Stimulated activated CD8-positive, alpha-beta memory T cell treated with anti-CD3 and anti-CD28 coated beads, Interleukin-7, amount 100 ng/mL, for 48 hours (primary cell): ENCODE measurements at regions not wholly inside any gene's neighbourhood (a gene's known extent, or its start where the extent isn't known, plus 50 kb on each side); places are given as distances from the start of the nearest gene placed in this dataset.

Experiments used
- DNase-seq, 2 donors: peaks; one replicate each; pipeline ENCODE4 v3.0.0-alpha.2; 2020; ENCODE audit warnings: low read depth in 1 of 2; ENCODE audit errors: extremely low read depth in 1 of 2

DNA sequence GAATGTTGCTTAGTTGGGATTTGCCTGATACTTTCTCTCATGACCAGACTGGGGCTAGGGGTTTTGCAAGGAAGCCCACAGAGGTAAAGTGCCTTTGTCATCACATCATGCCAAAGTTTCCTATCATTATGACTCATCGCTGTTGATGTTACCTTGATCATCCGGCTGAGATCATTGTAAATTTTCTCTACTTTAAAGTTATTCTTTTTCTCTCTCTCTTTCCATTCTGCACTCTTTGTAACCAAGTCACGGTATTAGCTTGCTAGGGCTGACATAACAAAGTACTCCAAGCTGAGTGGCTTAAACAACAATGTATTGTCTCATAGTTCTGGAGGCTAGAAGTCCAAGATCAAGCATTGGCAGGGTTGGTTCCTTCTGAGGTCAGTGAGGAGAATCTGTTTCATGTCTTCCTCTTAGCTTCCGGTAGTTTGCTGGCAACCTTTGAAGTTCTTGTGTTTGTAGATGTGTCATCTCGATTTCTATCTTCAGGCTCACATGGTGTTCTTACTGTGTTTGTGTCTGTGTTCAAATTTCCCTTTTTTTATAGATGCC lies 113.0 kb downstream of the DTHD1 start:
- DNase-seq: no peak

GRCh38 chr4:36399762-36400353 lies 118.4 kb downstream of the DTHD1 start:
- no peak for DNase-seq

DNA sequence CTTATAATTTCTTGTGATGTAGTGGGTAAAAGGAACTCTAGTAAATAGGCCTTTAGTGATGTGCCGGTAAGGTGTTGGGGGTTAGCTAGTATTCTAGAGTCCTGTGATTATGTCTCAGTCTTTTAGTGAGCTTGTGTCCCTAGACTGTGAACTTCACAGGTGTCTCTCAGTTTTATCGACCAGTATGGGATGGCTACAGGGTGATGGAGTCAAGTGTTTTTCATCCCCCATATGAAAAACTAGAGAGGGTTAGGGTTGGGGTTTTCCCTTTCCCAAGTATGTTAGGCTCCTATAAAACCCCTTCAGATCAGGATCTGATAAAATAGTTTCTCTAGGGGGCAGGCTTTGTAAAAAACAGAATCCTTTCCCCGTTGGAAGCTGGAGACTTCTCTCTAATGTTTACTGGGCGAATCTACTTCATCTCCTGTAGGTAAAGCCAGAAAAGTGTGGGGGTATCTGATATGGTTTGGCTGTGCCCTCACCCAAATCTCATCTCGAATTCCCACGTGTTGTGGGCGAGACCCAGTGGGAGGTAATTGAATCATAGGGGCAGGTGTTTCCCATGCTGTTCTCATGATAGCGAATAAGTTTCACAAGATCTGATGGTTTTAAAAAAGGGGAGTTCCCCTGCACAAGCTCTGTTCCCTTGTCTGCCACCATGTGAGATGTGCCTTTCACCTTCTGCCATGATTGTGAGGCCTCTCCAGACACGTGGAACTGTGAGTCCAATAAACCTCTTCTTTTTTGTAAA lies 120.8 kb downstream of the DTHD1 start:
- DNase-seq: no peak

DNA sequence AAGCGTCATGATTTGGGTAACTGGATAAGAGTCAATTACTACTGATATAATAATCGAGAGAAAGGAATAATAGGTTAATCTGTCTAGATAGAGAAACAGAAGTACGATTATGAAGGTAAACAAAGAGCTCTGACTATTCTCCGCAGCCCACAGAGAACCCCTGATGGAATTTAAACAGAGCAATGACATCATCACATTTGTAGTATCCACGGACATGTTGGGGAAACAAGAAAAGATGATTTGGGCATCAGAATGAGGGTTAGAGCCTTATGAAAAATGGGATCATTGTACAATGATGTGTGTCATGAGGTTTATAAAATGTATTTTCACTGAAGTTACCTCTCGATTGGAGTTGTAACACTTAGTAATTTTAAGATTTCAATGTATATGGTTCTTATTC lies 129.9 kb downstream of the DTHD1 start:
- no peak for DNase-seq

DNA sequence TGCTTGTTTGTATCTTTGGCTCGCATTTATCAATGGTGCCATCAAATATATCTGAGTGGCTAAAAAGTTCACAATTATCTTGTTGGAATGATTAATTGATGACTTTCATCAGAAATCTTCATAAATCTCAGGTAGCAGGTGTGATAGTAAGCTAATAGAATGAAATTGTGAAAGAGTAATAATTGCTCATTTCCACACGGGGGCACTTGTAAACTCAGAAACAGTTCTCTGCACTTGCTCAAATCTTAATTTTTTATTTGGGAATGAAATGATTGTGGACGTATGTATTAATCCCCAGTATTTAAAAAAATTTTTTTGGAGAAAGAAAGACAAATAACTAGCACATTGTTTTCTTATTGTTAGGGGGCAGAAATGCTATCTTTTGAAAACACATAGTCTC lies 132.8 kb downstream of the DTHD1 start:
- no peak for DNase-seq

DNA sequence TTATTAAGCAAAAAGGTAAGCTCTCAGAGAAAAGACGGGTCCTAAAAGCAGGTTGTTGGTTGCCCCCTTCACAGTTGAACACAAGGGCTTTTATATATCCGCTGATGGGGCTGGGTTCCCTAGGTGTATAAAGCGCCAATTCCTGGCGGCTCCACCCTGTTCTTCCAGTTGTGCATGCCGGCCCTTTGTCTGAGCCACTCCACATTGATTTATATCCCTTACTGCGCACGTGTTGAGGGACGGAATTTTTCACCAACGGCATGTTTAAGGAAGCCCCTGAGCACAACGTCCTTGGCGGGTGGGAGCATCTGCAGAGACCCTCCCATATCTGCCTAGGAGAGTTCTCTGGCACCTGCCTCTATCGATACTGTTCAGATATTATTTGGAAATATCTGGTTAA lies 135.7 kb downstream of the DTHD1 start:
- DNase-seq: no peak

DNA sequence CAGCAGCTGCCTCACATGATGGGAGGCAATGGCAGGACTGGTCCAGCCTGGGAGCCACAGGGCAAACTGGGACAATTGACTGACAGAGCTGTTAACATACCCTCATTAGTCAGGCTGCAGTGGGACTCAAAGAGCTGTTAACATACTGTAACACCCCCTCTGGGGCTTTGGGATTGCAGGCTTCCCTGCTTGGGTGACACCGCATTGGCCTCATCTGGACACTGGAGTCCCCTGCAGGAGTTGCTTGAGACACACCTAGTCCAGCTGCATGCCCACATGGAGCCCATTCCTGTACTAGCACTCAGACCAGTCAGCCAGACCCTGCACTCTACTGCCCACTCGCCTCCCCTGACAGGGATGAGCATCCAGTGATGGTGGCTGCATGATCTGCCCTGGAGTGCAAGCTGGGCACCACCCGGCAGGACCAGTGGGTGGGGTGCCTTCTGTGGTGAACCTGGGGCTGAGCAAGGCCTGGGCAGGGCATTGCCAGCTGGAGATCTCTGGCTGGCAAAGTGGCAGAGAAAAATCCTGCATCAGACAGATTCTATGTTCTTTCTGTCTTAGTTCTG lies 138.8 kb downstream of the DTHD1 start:
- no peak for DNase-seq

DNA sequence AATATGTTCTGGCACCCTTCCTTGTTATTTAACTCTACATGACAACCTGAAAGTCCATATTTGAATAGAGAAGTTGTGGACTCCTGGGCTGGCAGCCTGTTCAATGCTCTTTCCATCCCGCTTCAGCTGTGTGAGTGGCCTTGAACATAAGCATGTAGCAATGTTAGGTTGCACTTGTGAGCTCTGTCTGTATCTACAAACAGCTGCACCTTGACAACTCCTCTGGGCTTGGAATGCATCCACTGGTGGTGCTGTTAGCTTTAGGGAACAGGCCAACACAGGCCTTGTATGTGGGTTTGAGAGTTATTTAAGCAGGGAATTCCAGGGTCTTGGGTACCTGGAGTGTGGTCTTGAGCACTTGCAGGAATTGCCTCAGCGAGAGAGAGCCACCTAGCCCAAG lies 141.2 kb downstream of the DTHD1 start:
- no peak for DNase-seq

GRCh38 chr4:36426741-36427140 lies 145.3 kb downstream of the DTHD1 start:
- no peak for DNase-seq

DNA sequence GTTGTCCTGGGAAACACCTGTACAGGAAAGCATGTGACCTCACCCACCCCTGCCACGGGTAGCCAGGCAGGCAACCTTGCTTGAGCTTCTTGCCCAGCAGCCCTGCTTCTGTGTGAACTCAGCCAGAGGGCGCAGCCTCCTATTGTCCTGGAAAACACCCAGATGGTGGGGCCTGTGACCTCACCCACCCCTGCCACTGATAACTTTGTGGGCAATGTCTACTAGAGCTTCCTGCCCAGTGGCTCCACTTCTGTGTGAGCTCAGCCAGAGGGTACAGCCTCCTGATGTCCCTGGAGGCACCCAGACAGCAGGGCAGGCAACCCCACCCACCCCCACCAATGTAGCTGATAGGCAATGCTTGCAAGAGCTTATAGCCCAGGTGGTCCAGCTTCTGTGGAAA lies 146.3 kb downstream of the DTHD1 start:
- DNase-seq: no peak

GRCh38 chr4:36432586-36432985 lies 151.2 kb downstream of the DTHD1 start:
- no peak for DNase-seq

DNA sequence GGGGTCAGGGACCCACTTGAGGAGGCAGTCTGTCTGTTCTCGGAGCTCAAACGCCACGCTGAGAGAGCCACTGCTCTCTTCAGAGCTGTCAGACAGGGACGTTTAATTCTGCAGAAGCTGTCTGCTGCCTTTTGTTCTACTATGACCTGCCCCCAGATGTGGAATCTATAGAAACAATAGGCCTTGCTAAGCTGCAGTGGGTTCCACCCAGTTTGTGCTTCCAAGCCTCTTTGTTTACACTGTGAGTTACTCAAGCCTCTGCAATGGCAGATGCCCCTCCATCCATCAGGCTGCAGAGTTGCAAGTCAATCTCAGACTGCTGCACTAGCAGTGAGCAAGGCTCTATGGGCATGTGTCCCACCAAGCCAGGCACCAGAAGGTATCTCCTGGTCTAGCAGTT lies 158.1 kb downstream of the DTHD1 start:
- no peak for DNase-seq

GRCh38 chr4:36445480-36445879 lies 164.1 kb downstream of the DTHD1 start:
- no peak for DNase-seq

GRCh38 chr4:36446275-36446674 lies 164.9 kb downstream of the DTHD1 start:
- DNase-seq: no peak

- no peak for DNase-seq
Measured at GRCh38 chr4:36461344-36461743, 179.9 kb downstream of the DTHD1 start.

- DNase-seq: no peak
Measured at GRCh38 chr4:36467670-36468069, 186.3 kb downstream of the DTHD1 start.

GRCh38 chr4:36471903-36472302 lies 190.5 kb downstream of the DTHD1 start:
- no peak for DNase-seq

DNA sequence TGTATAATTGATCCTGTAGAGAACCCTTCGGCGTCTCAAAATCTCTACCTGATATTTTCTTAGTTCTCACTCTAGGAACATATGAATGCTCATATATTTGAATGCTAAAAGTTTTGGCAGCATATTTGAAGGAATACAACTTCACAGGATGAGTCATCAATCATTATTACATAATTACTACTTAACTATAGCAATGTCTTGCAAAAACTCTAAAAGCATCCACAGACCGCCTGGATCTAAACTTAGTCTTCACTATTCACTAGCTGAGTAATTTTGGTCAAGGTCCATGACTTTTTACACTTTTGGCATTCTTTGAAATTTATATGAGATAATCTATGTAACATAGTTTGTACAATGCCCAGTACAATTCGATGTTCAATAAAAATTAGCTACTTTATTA lies 194.7 kb downstream of the DTHD1 start:
- no peak for DNase-seq

DNA sequence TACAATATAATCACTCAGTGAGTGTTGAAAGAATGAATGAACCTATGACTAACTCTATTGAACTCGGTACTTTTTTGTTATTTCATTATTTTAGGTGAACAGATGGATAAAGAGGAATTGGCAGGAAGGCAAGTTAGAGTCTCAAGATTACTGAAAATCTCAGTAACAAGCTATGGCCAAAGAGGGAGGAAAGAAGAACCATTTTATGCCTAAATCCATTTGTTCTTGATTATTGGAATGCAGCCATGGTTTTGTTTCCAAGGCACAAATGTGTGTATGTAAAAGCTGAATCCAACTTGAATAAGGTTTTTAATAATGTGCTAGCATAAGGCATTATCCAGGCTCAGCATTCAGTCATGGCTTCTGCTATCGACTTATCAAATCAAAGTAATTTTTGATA lies 196.4 kb downstream of the DTHD1 start:
- DNase-seq: no peak

GRCh38 chr4:36485885-36486284 lies 204.5 kb downstream of the DTHD1 start:
- DNase-seq: no peak

- DNase-seq: no peak
Measured at GRCh38 chr4:36489798-36490197, 208.4 kb downstream of the DTHD1 start.

DNA sequence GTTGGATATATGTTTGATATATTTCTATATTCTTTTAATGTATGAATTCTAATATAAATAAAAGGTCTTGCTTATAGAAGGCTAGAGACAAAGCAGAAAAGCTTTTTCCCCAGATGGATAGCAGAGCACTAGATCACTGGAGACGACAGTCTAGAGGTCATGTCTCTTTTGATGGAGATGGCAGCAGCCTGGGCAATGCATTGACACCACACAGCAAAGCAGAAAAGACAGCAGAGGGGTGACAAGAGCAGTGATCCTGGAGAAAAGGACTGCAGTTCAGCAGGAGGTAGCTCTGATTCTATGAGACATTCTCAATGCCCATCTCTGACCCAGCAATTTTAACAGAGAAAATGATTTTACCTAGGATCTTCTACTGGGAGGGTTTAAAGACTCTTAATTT lies 210.6 kb downstream of the DTHD1 start:
- DNase-seq: no peak
